Loucy (cell line): ENCODE measurements at regions not wholly inside any gene's neighbourhood (a gene's known extent, or its start where the extent isn't known, plus 50 kb on each side); places are given as distances from the start of the nearest gene placed in this dataset.

ENCODE experiments used
- H2AFZ ChIP-seq: fragments of 200-600 bp; sonication (generic); 2 replicates; pipeline ENCODE4 v1.6.0; 2016; ENCODE audit warnings: antibody characterized with exemption, mild to moderate bottlenecking, low read length, moderate library complexity
- H3F3A ChIP-seq: fragments of 200-600 bp; 2 replicates; pipeline ENCODE4 v1.6.0; 2016; ENCODE audit warnings: antibody characterized with exemption, low read depth, mild to moderate bottlenecking
- H3K27me3 ChIP-seq: fragments of 200-600 bp; sonication (generic); 2 replicates; pipeline ENCODE4 v1.6.1; 2014; ENCODE audit warnings: low read length, mild to moderate bottlenecking; ENCODE audit not compliant: insufficient read depth, poor library complexity, severe bottlenecking
- H3K36me3 ChIP-seq: fragments of 200-600 bp; sonication (generic); 2 replicates; pipeline ENCODE4 v1.6.1; 2016; ENCODE audit warnings: low read length; ENCODE audit not compliant: insufficient read depth
- H3K4me1 ChIP-seq: fragments of 200-600 bp; sonication (generic); 2 replicates; pipeline ENCODE4 v1.5.1; 2014; ENCODE audit warnings: low read length, mild to moderate bottlenecking; ENCODE audit not compliant: insufficient read depth, poor library complexity, severe bottlenecking
- H3K4me2 ChIP-seq: fragments of 200-600 bp; sonication (generic); 2 replicates; pipeline ENCODE4 v1.6.0; 2014; ENCODE audit warnings: antibody characterized with exemption, low read length, low read depth, mild to moderate bottlenecking; ENCODE audit not compliant: poor library complexity, severe bottlenecking
- H3K4me3 ChIP-seq: fragments of 200-600 bp; sonication (generic); 2 replicates; pipeline ENCODE4 v1.5.1; 2014; ENCODE audit warnings: low read length, mild to moderate bottlenecking, mixed read lengths; ENCODE audit not compliant: poor library complexity, severe bottlenecking
- H3K79me2 ChIP-seq: fragments of 200-600 bp; sonication (generic); 2 replicates; pipeline ENCODE4 v1.6.1; 2014; ENCODE audit warnings: low read length; ENCODE audit not compliant: insufficient read depth
- H3K9ac ChIP-seq: fragments of 200-600 bp; sonication (generic); 2 replicates; pipeline ENCODE4 v1.6.0; 2014; ENCODE audit warnings: mild to moderate bottlenecking, low read depth, low read length, moderate library complexity; ENCODE audit not compliant: poor library complexity, severe bottlenecking
- H3K9me2 ChIP-seq: fragments of 200-600 bp; sonication (generic); replicated peaks from 2 replicates; pipeline ENCODE4 v1.6.1; 2016; ENCODE audit warnings: low read depth, low read length, mixed read lengths
- H3K9me3 ChIP-seq: fragments of 200-600 bp; sonication (generic); 2 replicates; pipeline ENCODE4 v1.6.1; 2014; ENCODE audit warnings: mild to moderate bottlenecking, antibody characterized with exemption, low read length, low read depth; ENCODE audit not compliant: insufficient read depth
- H4K20me1 ChIP-seq: fragments of 200-600 bp; sonication (generic); 2 replicates; pipeline ENCODE4 v1.6.0; 2014; ENCODE audit warnings: antibody characterized with exemption, low read length, mild to moderate bottlenecking; ENCODE audit not compliant: insufficient read depth, poor library complexity, severe bottlenecking
- EZH2phosphoT487 ChIP-seq: fragments of 200-600 bp; IDR thresholded peaks from 2 replicates; pipeline ENCODE4 v1.6.1; 2018; ENCODE audit warnings: antibody characterized with exemption, mild to moderate bottlenecking, moderate library complexity, borderline replicate concordance
- TF ChIP-seq, protein P1 (sequence below): fragments of 200-600 bp; sonication (generic); conservative IDR thresholded peaks from 2 replicates; pipeline ENCODE4 v1.5.1; 2014; ENCODE audit warnings: mild to moderate bottlenecking, antibody characterized with exemption, low read length

DNA sequence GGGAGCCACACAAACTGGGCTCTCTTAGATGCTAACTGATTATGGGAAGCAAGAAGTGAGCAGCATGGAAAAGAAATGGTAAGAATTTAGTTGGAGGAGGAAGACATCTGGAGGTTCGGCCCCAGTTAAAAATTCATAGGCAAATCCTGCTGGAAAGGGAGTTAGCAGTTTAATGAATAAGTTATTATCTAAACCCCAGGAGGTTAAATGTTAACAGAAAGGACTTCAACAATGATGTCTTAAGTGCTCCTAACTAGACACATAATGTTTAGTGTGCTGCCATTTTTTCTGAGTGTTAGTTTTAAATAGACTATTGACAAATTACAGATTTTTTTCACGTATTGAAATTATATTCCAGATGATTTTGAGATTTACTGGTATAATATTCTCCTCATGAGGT, 1265.3 kb upstream of the ADGRL2 start:
- no peaks in the 10 kb centered on the region for H3K4me1 ChIP-seq
- H3K79me2 ChIP-seq = no peaks in the 10 kb centered on the region
- H3K9me2 ChIP-seq = no peaks in the 10 kb centered on the region
- H3K27me3 ChIP-seq = no peaks in the 10 kb centered on the region
- no peaks in the 10 kb centered on the region for H4K20me1 ChIP-seq
- no peak overlapping the region for H2AFZ ChIP-seq
- H3K4me2 ChIP-seq = no peak overlapping the region
- H3K9ac ChIP-seq = no peak overlapping the region
- no peaks in the 10 kb centered on the region for H3K36me3 ChIP-seq
- H3K9me3 ChIP-seq = no peaks in the 10 kb centered on the region
- TF ChIP-seq, protein P1, sequence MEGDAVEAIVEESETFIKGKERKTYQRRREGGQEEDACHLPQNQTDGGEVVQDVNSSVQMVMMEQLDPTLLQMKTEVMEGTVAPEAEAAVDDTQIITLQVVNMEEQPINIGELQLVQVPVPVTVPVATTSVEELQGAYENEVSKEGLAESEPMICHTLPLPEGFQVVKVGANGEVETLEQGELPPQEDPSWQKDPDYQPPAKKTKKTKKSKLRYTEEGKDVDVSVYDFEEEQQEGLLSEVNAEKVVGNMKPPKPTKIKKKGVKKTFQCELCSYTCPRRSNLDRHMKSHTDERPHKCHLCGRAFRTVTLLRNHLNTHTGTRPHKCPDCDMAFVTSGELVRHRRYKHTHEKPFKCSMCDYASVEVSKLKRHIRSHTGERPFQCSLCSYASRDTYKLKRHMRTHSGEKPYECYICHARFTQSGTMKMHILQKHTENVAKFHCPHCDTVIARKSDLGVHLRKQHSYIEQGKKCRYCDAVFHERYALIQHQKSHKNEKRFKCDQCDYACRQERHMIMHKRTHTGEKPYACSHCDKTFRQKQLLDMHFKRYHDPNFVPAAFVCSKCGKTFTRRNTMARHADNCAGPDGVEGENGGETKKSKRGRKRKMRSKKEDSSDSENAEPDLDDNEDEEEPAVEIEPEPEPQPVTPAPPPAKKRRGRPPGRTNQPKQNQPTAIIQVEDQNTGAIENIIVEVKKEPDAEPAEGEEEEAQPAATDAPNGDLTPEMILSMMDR = no peak
- TF ChIP-seq EZH2phosphoT487 = no peak
- no peak overlapping the region for H3K4me3 ChIP-seq
- H3F3A ChIP-seq = no peaks in the 10 kb centered on the region

DNA sequence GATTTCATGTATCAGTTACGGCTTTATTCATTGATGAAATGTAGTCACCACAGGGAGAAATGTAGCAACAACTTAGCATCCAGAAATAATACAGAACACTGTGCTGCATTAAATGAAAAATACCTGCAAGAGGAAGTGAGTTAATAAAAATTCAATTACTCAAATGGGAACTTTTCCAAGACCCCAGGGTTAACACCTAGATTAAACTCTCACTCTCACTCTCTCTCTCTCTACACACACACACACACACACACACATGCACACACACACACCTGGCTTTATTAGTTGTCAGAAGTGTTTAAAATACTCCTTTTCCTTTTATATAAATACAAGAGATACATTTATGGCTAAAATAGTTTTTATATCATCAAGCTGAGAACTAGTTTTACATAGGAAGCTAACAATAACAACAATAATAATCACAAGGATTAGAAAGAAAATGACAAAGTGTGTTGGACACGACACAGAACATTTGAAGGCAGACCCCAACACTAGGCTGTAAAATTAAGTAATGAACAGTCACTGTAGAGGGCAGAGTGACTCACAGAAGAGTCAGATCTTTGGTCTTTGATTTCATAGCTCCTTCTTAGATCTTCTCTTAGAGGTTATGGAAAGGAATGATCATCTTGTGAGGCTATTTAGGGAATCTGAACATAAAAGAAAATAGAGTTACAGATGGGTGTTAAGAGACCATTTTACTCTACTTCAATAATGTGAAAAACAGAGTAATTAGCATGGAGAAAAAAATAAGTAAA, 1266.0 kb upstream of the ADGRL2 start:
- H3F3A ChIP-seq = no peaks in the 10 kb centered on the region
- H3K27me3 ChIP-seq = no peaks in the 10 kb centered on the region
- no peaks in the 10 kb centered on the region for H3K9me3 ChIP-seq
- H3K9me2 ChIP-seq = no peaks in the 10 kb centered on the region
- TF ChIP-seq EZH2phosphoT487 = no peak
- TF ChIP-seq, protein P1 = no peak
- H3K4me1 ChIP-seq = no peaks in the 10 kb centered on the region
- H3K4me2 ChIP-seq = no peak overlapping the region
- no peak overlapping the region for H3K4me3 ChIP-seq
- H3K79me2 ChIP-seq = no peaks in the 10 kb centered on the region
- no peaks in the 10 kb centered on the region for H4K20me1 ChIP-seq
- no peak overlapping the region for H3K9ac ChIP-seq
- no peaks in the 10 kb centered on the region for H3K36me3 ChIP-seq
- no peak overlapping the region for H2AFZ ChIP-seq

DNA sequence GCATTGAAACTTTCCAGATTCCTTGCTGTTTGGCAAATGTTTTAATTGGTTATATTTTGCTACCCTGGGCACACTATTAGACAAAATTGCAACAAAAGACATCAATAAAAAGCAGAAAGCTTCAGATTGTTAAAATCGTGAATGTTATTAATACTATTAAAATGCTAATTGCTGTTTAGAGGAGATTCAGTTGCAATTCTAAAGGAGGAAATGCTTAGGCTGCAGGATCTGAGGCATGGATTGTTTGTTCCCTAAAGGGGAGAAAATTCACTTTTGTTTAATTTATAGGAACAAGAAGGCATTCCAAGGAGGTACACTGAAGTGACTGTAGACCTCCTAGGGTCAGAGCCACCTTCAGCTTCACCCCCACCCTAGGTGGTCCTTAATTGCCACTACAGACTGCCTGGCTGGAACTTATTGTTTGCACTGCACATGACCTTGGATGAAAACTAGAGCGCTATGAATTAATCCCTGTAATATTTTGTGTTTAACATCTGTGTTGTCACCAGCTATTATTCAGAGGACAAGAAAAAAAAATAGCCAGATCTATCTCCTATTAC, 1266.9 kb upstream of the ADGRL2 start:
- H3K36me3 ChIP-seq = no peaks in the 10 kb centered on the region
- H3K4me2 ChIP-seq = no peak overlapping the region
- H2AFZ ChIP-seq = no peak overlapping the region
- H3K4me3 ChIP-seq = no peak overlapping the region
- no peaks in the 10 kb centered on the region for H4K20me1 ChIP-seq
- H3F3A ChIP-seq = no peaks in the 10 kb centered on the region
- H3K79me2 ChIP-seq = no peaks in the 10 kb centered on the region
- no peak overlapping the region for H3K9ac ChIP-seq
- TF ChIP-seq EZH2phosphoT487 = no peak
- TF ChIP-seq, protein P1 = no peak
- no peaks in the 10 kb centered on the region for H3K27me3 ChIP-seq
- H3K4me1 ChIP-seq = no peaks in the 10 kb centered on the region
- H3K9me3 ChIP-seq = no peaks in the 10 kb centered on the region
- no peaks in the 10 kb centered on the region for H3K9me2 ChIP-seq
